SK-N-SH treated with all-trans-retinoic acid at 6 μM for 48 hours (cell line): ENCODE measurements at regions not wholly inside any gene's neighbourhood (a gene's known extent, or its start where the extent isn't known, plus 50 kb on each side); places are given as distances from the start of the nearest gene placed in this dataset.

Experiments
- ATAC-seq: fragments of 200-7000 bp; cut with Tn5 transposase; 3 replicates; pipeline ENCODE4 v1.9.1; 2020; ENCODE audit warnings: mild to moderate bottlenecking, moderate library complexity
- ARNTL ChIP-seq: fragments of 450-650 bp; formaldehyde crosslinking; IDR thresholded peaks from 2 replicates; pipeline ENCODE4 v1.5.0; 2020; ENCODE audit warnings: low read depth, mild to moderate bottlenecking, moderate library complexity, borderline replicate concordance
- BACH2 ChIP-seq: fragments of 250-450 bp; sonication (Bioruptor Pico); IDR thresholded peaks from 2 replicates; pipeline ENCODE4 v1.9.0; 2021; ENCODE audit warnings: mild to moderate bottlenecking, borderline replicate concordance
- CREB5 ChIP-seq: fragments of 250-450 bp; sonication (Bioruptor Pico); IDR thresholded peaks from 2 replicates; pipeline ENCODE4 v1.5.1; 2020; ENCODE audit warnings: low read depth, mild to moderate bottlenecking, moderate library complexity
- CSDC2 ChIP-seq: fragments of 250-450 bp; sonication (Bioruptor Pico); IDR thresholded peaks from 2 replicates; pipeline ENCODE4 v1.5.0; 2020; ENCODE audit warnings: mild to moderate bottlenecking, moderate library complexity
- ESRRG ChIP-seq: fragments of 250-450 bp; sonication (Bioruptor Pico); IDR thresholded peaks from 2 replicates; pipeline ENCODE4 v1.6.1; 2021; ENCODE audit warnings: mild to moderate bottlenecking
- ISL1 ChIP-seq: fragments of 250-450 bp; sonication (Bioruptor Pico); IDR thresholded peaks from 2 replicates; pipeline ENCODE4 v2.1.2; 2022; ENCODE audit warnings: mild to moderate bottlenecking, moderate library complexity
- OSR1 ChIP-seq: fragments of 250-450 bp; sonication (Bioruptor Pico); IDR thresholded peaks from 2 replicates; pipeline ENCODE4 v1.8.0; 2022; ENCODE audit warnings: moderate library complexity, mild to moderate bottlenecking, inconsistent platforms
- PATZ1 ChIP-seq: fragments of 250-450 bp; sonication (Bioruptor Pico); IDR thresholded peaks from 2 replicates; pipeline ENCODE4 v1.8.0; 2020; ENCODE audit warnings: mild to moderate bottlenecking, moderate library complexity, borderline replicate concordance
- POU6F1 ChIP-seq: fragments of 250-450 bp; sonication (Bioruptor Pico); IDR thresholded peaks from 2 replicates; pipeline ENCODE4 v1.8.0; 2021; ENCODE audit warnings: low read depth, mild to moderate bottlenecking, moderate library complexity, borderline replicate concordance
- PPARA ChIP-seq: fragments of 250-450 bp; sonication (Bioruptor Pico); IDR thresholded peaks from 2 replicates; pipeline ENCODE4 v1.5.0; 2020; ENCODE audit warnings: mild to moderate bottlenecking, borderline replicate concordance
- RARB ChIP-seq: fragments of 250-450 bp; sonication (Bioruptor Pico); IDR thresholded peaks from 2 replicates; pipeline ENCODE4 v1.8.0; 2021; ENCODE audit warnings: mild to moderate bottlenecking, moderate library complexity
- SNAI2 ChIP-seq: fragments of 250-450 bp; sonication (Bioruptor Pico); IDR thresholded peaks from 2 replicates; pipeline ENCODE4 v1.5.0; 2020; ENCODE audit warnings: mild to moderate bottlenecking, moderate library complexity
- TCF4 ChIP-seq: fragments of 250-450 bp; sonication (Bioruptor Pico); IDR thresholded peaks from 2 replicates; pipeline ENCODE4 v1.8.0; 2021; ENCODE audit warnings: mild to moderate bottlenecking, moderate library complexity, borderline replicate concordance
- TOX ChIP-seq: fragments of 250-450 bp; sonication (Bioruptor Pico); IDR thresholded peaks from 2 replicates; pipeline ENCODE4 v1.8.0; 2021; ENCODE audit warnings: mild to moderate bottlenecking, moderate library complexity, borderline replicate concordance
- ZC3H10 ChIP-seq: fragments of 250-450 bp; sonication (Bioruptor Pico); IDR thresholded peaks from 2 replicates; pipeline ENCODE4 v1.5.1; 2021; ENCODE audit warnings: mild to moderate bottlenecking, moderate library complexity
- ZFP3 ChIP-seq: fragments of 250-450 bp; sonication (Bioruptor Pico); IDR thresholded peaks from 2 replicates; pipeline ENCODE4 v1.5.0; 2020; ENCODE audit warnings: mild to moderate bottlenecking, moderate library complexity
- ZFP30 ChIP-seq: fragments of 450-650 bp; formaldehyde crosslinking; IDR thresholded peaks from 2 replicates; pipeline ENCODE4 v1.5.0; 2022; ENCODE audit warnings: mild to moderate bottlenecking, moderate library complexity
- ZNF565 ChIP-seq: fragments of 450-650 bp; formaldehyde crosslinking; conservative IDR thresholded peaks from 2 replicates; pipeline ENCODE4 v1.5.0; 2020; ENCODE audit warnings: low read depth, mild to moderate bottlenecking, moderate library complexity
- ZNF70 ChIP-seq: fragments of 450-650 bp; formaldehyde crosslinking; IDR thresholded peaks from 2 replicates; pipeline ENCODE4 v1.5.0; 2020; ENCODE audit warnings: mild to moderate bottlenecking, moderate library complexity
- ZNF8 ChIP-seq: fragments of 450-650 bp; formaldehyde crosslinking; IDR thresholded peaks from 2 replicates; pipeline ENCODE4 v1.5.0; 2020; ENCODE audit warnings: mild to moderate bottlenecking, moderate library complexity

GRCh38 chr16:54847609-54848008, 83.1 kb upstream of the IRX5 start (continued):
- no peak for TF ChIP-seq ZNF8 (CRISPR knock-in tag)
- no peak for TF ChIP-seq ARNTL (CRISPR knock-in tag)
- no peak for TF ChIP-seq SNAI2
- no peak for TF ChIP-seq PPARA (CRISPR knock-in tag)
- no peak for TF ChIP-seq POU6F1 (CRISPR knock-in tag)
- no peak for TF ChIP-seq ZNF565 (CRISPR knock-in tag)
- TF ChIP-seq ZFP3 (CRISPR knock-in tag): no peak
- TF ChIP-seq ISL1 (CRISPR knock-in tag): no peak
- no peak for TF ChIP-seq OSR1 (CRISPR knock-in tag)
- no peak for TF ChIP-seq ESRRG (CRISPR knock-in tag)
- no peak for TF ChIP-seq ZC3H10 (CRISPR knock-in tag)
- TF ChIP-seq TOX (CRISPR knock-in tag): no peak

GRCh38 chr16:54847207-54847606, 83.5 kb upstream of the IRX5 start:
- no peak for TF ChIP-seq ZNF70 (CRISPR knock-in tag)
- no peak for TF ChIP-seq BACH2
- TF ChIP-seq SNAI2: no peak
- ATAC-seq: no peak

- TF ChIP-seq PPARA (CRISPR knock-in tag) (no peak), ZNF8 (CRISPR knock-in tag) (no peak), TCF4 (CRISPR knock-in tag) (no peak)
Measured at GRCh38 chr16:54846766-54847165, 83.9 kb upstream of the IRX5 start.

GRCh38 chr16:54843424-54843750, 87.3 kb upstream of the IRX5 start:
- TF ChIP-seq POU6F1 (CRISPR knock-in tag) (no peak), ISL1 (CRISPR knock-in tag) (no peak), OSR1 (CRISPR knock-in tag) (no peak), ARNTL (CRISPR knock-in tag) (no peak), SNAI2 (no peak), ESRRG (CRISPR knock-in tag) (no peak), ZNF8 (CRISPR knock-in tag) (no peak), CREB5 (CRISPR knock-in tag) (no peak), CSDC2 (no peak), TCF4 (CRISPR knock-in tag) (no peak), ZNF70 (CRISPR knock-in tag) (no peak)

More at GRCh38 chr16:54846766-54847165, 83.9 kb upstream of the IRX5 start:
- no peak for ATAC-seq

GRCh38 chr16:54842743-54843423, 87.8 kb upstream of the IRX5 start:
- no peak for ATAC-seq
- no peak for TF ChIP-seq ISL1 (CRISPR knock-in tag)
- no peak for TF ChIP-seq PPARA (CRISPR knock-in tag)
- TF ChIP-seq ZFP30 (CRISPR knock-in tag): peak; percentile 93
- TF ChIP-seq, all 23 proteins: peak for 1

More at GRCh38 chr16:54843424-54843750, 87.3 kb upstream of the IRX5 start:
- ATAC-seq: no peak

- no peak for ATAC-seq
- no peak for TF ChIP-seq CREB5 (CRISPR knock-in tag)
- no peak for TF ChIP-seq SNAI2
- no peak for TF ChIP-seq ARNTL (CRISPR knock-in tag)
- TF ChIP-seq ZNF8 (CRISPR knock-in tag): no peak
- TF ChIP-seq PATZ1 (CRISPR knock-in tag): no peak
- no peak for TF ChIP-seq TCF4 (CRISPR knock-in tag)
- no peak for TF ChIP-seq RARB (CRISPR knock-in tag)
Measured at GRCh38 chr16:54829691-54830090, 101.0 kb upstream of the IRX5 start.
